NCI-H187 (cell line): ENCODE measurements at regions not wholly inside any gene's neighbourhood (a gene's known extent, or its start where the extent isn't known, plus 50 kb on each side); places are given as distances from the start of the nearest gene placed in this dataset.

Experiments used
- DNase-seq, 2 experiments: peaks; one replicate each; lab custom pipeline; 2025; lab: John Stamatoyannopoulos, UW

DNA sequence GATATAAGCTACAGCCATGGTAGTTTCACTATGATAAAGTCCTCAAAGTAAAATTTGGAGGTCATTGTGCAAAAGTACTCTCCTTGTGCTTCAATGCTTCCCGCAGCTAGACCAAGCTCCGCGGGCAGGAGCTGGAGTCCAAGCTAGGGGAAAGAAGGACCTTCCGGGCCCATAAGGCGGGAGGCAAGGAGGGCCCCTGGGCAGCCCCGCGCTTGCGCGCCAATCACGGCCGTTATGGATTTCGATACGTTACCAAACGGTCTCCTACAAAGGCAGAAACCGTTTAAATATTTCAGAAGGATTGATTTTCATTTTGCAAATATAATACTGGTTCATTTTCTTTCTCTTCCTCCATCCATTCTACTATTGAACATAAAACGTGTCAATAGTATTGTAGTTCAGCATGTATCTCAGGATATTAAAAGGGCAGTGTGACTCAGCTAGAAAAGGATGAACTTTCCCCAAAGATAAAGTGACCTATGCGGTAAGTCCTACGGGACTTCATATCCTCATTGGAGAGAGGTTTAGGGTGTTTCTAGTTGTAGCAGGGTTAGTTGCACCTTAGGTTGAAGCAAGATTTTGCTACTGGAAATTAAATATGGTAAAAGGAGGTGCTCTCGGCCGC, 128.0 kb downstream of the KIF20B start:
- no peak for DNase-seq

GRCh38 chr10:89829887-89830269, 128.5 kb downstream of the KIF20B start:
- DNase-seq, result no peak

DNA sequence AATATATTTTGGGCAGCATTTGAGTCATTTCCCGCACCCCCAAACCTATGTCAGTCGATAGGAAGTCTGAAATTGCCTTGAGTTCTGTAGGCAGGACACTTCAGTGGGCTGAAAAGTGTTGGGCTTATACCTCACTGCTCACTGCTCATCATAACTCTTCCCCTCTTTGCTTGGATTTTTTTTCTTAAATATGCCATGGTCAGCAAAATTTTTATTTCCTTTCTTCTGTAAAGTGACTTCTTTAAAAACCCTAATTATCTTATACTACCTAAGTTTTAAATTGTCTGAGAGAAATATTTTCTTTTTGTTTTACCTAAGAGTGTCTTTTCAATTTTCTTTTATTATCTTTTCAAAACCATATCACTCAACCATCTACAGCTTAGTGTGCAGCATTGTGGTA, 129.2 kb downstream of the KIF20B start:
- DNase-seq, result no peak

- DNase-seq, result no peak
These were observed 135.4 kb downstream of the KIF20B start for GRCh38 chr10:89836840-89837164.

DNA sequence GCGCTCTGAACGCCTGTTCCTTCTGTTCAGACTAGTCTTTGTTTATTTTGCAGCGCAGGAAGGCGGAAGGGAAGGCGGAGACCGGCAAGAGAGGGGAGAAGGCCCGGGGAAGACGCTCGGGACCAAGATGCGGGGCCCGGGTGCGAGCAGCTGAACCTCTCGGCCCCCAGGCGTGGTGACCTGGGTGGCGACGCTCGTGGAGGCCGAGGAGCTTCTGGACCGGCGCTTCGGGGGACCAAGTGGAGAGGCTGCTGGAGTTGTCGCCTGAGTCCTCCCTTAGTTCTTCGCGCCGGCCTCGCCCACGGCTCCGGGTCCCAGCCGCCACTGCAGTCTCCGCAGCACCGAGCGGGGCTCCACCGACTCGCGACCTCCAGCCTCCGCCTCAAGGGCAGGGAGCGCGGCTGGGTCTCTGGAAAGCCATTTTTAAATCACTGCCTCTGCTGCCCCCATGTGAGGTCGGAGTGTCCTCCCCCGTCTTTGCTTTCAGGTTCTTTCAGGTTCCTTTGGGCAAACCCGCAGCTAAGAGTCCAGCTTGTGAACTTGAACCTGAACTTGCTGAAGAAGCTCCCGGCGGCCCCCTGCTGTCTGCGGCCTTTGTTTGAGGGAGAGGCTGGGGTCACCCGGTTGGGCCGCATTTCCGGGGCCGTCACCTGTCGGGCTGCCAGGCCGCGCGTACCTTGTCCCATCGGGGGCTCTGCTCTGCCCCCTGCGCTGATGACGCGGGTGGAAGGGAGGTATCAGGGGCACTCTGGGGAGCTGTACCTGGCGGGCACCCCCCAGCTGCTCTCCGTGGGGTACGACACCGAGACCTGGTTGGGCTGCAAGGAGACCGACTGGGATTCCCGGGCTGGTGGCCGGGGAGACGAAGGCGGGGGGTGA, 136.0 kb downstream of the KIF20B start:
- DNase-seq, result no peak

DNA sequence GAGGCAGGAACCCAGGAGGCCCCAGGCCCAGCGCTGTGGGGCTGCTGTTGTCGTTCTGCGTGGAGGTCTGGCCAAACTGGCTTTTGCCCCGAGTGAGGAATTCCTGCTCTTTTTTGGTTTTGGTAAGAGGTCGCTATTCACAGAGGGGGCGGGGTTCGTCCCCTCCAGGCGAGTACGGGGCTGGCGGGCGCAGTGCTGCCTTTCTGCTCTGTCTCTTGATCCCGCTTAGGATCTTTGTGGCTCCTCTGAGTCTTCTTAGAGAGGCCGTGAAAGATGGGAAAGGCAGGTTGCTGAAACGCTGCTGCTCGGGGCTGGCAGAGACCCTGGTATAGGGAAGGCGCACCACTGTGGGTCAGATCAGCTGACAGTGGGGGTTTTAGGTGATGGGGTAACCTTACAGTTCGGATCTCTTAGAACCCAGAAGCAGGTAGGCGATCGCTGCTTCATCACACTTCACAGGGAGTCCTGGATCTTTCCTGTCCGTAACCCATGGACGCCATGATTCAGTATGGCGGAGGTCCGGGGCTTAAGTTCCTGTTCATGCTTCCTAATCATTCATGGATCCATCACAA, 136.7 kb downstream of the KIF20B start:
- DNase-seq, result no peak

- DNase-seq, result no peak
These were observed 144.3 kb downstream of the KIF20B start for GRCh38 chr10:89845541-89846280.

GRCh38 chr10:89846281-89846630, 144.9 kb downstream of the KIF20B start:
- DNase-seq, result no peak

GRCh38 chr10:89846786-89847185, 145.4 kb downstream of the KIF20B start:
- DNase-seq, result no peak

- DNase-seq, result no peak
These were observed 151.5 kb downstream of the KIF20B start for GRCh38 chr10:89852872-89853271.

DNA sequence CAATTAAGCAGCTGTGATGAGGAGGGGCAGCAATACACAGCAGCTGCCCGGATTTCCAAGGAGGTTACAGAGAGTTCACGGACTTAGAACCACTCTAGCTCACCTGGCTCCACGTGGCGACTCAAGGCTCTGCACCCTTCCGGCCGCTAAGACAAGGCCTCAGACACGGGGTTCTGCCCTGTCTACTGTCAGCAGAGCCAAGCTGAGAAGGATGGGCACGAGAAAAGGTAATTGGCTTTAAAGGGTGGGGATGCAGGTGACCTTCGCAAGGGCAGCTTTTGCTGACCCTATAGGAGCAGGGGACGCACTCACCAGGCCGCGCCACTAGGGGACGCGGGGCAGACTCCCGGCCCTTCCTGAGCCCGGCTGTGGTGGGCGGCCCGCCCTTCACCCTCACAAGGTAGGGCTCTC, 152.4 kb downstream of the KIF20B start:
- DNase-seq, result no peak

GRCh38 chr10:89857431-89858042, 156.1 kb downstream of the KIF20B start:
- no peak for DNase-seq

DNA sequence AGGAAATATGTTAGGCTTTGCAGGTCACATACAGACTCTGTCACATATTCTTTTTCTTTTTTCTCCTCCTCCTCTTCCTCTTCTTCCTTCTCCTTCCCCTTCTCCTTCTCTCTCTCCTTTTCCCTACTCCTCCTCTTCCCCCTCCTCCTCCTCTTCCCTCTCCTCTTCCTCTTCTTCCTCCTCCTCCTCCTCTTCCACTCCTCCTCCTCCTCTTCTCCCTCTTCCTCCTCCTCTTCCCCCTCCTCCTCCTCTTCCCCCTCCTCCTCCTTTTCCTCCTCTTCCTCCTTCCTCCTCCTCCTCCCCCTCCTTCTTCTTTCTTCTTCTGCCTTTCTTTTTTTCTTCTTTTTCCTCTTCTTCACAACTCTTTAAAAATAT, 159.8 kb downstream of the KIF20B start:
- DNase-seq, result no peak

GRCh38 chr10:89861584-89862301, 160.4 kb downstream of the KIF20B start:
- DNase-seq, result no peak

- DNase-seq, result no peak
These were observed 166.6 kb downstream of the KIF20B start for GRCh38 chr10:89867964-89868363.

DNA sequence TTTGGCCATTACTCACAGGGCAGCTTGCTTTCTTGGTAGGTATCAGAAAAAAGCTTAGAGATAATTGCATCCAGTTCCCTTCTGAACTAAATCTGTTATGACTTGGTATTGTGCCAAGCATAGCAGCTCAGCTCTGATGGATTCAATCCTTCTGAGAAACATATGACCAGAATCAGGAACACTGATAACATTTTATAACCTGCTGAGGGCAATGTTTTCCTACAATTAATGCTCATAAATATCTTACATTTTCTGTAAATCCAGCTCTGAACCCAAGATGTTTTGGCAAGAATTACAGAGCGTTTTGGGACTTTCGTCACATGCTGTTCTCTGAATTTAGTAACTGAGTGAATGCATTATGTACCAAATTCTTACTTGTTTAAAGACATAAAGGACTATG, 167.8 kb downstream of the KIF20B start:
- no peak for DNase-seq

DNA sequence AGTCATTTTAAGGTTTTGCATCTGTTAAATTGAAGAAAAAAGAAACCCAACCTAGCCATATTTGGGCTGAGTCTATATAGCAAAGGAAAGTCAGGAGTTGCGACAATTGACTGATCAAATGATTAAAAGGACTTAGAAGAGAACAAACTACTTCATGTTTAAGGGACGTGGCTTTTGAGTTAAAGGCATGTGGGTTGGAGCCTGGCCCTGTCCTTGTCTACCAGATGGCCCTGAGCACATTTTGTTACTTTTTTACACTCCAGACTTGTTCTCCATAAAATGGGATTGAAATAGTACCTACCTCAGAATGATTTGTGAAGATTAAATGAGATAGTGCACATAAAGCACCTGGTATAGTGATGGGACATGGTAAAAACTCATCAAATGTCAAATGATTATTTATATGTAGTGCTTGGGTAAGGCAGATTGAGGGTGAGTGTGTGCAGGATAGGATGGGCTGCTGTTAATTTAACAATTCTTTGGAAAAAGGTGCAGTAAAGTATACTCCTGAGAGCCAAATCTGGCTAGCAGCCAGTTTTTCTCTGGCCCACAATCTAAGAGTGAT, 168.3 kb downstream of the KIF20B start:
- no peak for DNase-seq

- DNase-seq, result no peak
These were observed 169.5 kb downstream of the KIF20B start for GRCh38 chr10:89870936-89871335.

- no peak for DNase-seq
These were observed 171.7 kb downstream of the KIF20B start for GRCh38 chr10:89873055-89873454.

DNA sequence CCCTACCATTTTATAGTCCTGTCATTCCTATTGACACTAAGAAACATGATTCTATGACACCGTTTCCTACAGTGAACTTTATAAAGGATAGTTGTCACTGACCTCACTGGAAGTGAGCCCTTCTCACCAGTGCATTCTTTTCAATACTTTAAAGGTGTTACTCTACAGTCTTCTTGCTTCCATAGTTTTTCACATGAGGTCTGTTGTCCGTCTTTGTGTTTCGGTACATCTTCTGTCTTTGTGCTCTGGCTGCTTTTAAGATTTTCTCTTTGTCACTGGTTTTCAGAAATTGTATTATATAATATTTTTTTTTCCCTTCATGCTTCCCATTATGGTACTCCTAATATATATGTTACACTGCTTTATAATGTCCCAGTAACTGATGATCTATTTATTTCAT, 174.2 kb downstream of the KIF20B start:
- no peak for DNase-seq

DNA sequence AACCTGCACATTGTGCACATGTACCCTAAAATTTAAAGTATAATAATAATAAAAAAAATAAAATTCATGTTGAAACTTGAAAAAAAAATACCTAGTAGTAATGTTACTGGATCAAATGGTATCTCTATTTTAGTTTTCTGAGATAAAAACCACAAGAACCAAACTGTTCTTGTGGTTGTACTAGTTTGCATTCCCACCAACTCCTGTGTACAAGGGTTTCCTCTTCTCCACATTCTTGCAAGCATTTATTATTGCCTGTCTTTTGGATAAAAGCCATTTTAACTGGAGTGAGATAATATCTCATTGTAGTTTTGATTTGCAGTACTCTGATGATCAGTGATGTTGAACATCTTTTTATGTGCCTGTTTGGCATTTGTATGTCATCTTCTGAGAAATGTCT, 177.7 kb downstream of the KIF20B start:
- DNase-seq, result no peak
